GM21447 (cell line): ENCODE measurements at regions not wholly inside any gene's neighbourhood (a gene's known extent, or its start where the extent isn't known, plus 50 kb on each side); places are given as distances from the start of the nearest gene placed in this dataset.

ENCODE experiments used
- ATAC-seq: cut with Tn5 transposase; IDR thresholded peaks from one replicate; pipeline ENCODE4 v1.9.1; 2021; ENCODE audit not compliant: unreplicated experiment

- ATAC-seq, result no peak
These were observed 961.5 kb upstream of the ZEB2 start for GRCh38 chr2:145481334-145481922.

- no peak for ATAC-seq
These were observed 944.9 kb upstream of the ZEB2 start for GRCh38 chr2:145464866-145465265.

- ATAC-seq, result no peak
These were observed 940.2 kb upstream of the ZEB2 start for GRCh38 chr2:145460112-145460511.

- ATAC-seq, result no peak
These were observed 911.4 kb upstream of the ZEB2 start for GRCh38 chr2:145431181-145431951.

GRCh38 chr2:145423809-145424208 is 903.9 kb upstream of the ZEB2 start:
- ATAC-seq, result no peak

- ATAC-seq, result no peak
These were observed 902.7 kb upstream of the ZEB2 start for GRCh38 chr2:145422576-145422975.

GRCh38 chr2:145421841-145422240 is 901.9 kb upstream of the ZEB2 start:
- no peak for ATAC-seq

GRCh38 chr2:145416640-145417039 is 896.7 kb upstream of the ZEB2 start:
- ATAC-seq, result no peak

GRCh38 chr2:145415151-145415550 is 895.2 kb upstream of the ZEB2 start:
- no peak for ATAC-seq

- no peak for ATAC-seq
These were observed 893.5 kb upstream of the ZEB2 start for GRCh38 chr2:145413261-145414030.

GRCh38 chr2:145412155-145412554 is 892.2 kb upstream of the ZEB2 start:
- peak; percentile 36 for ATAC-seq

GRCh38 chr2:145411493-145411892 is 891.6 kb upstream of the ZEB2 start:
- ATAC-seq, result peak; percentile 94

- ATAC-seq, result no peak
These were observed 890.2 kb upstream of the ZEB2 start for GRCh38 chr2:145410086-145410485.

GRCh38 chr2:145408980-145409379 is 889.1 kb upstream of the ZEB2 start:
- no peak for ATAC-seq

GRCh38 chr2:145404690-145405089 is 884.8 kb upstream of the ZEB2 start:
- ATAC-seq, result no peak

- no peak for ATAC-seq
These were observed 882.9 kb upstream of the ZEB2 start for GRCh38 chr2:145402706-145403277.

GRCh38 chr2:145399131-145399530 is 879.2 kb upstream of the ZEB2 start:
- no peak for ATAC-seq

GRCh38 chr2:145394181-145394580 is 874.3 kb upstream of the ZEB2 start:
- no peak for ATAC-seq

- no peak for ATAC-seq
These were observed 867.1 kb upstream of the ZEB2 start for GRCh38 chr2:145386973-145387372.

- no peak for ATAC-seq
These were observed 864.0 kb upstream of the ZEB2 start for GRCh38 chr2:145383961-145384360.

- ATAC-seq, result no peak
These were observed 860.6 kb upstream of the ZEB2 start for GRCh38 chr2:145380436-145381017.
